ENCODE measurements at regions not wholly inside any gene's neighbourhood (a gene's known extent, or its start where the extent isn't known, plus 50 kb on each side); places are given as distances from the start of the nearest gene placed in this dataset.

DNA sequence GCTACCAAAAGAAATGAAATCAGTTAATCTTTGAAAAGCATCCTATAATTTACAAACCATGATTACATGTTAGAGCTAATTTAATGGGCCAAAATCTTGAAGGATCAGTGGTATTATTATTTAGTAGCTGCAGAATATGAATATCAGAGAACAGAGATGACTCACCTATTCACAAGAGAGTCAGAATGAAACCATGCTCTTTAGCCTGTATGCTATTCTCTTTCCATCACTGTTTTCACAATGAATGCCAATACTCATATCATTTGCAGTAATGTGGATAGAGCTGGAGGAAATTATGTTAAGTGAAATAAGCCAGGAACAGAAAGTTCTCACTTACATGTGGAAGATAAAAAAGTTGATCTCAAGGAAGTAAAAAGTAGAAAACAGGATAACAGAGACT is 414.1 kb downstream of the CENPC start:
- TF ChIP-seq POLR2A (IDR thresholded peaks at IDR 0.05; ENCODE audit: low read depth, low read length) (no peak), POLR2AphosphoS5 (IDR thresholded peaks at IDR 0.05; ENCODE audit: insufficient read depth, low read depth, low read length) (no peak), CTCF (IDR thresholded peaks at IDR 0.05; ENCODE audit: extremely low read depth in 1 of 2, insufficient read depth in 1 of 2, low read depth in 1 of 2, low read length in 2 of 2) (no peak)

Measured in endothelial cell of umbilical vein (primary cell).